Transverse colon (tissue), 4 donors: ENCODE measurements at regions not wholly inside any gene's neighbourhood (a gene's known extent, or its start where the extent isn't known, plus 50 kb on each side); places are given as distances from the start of the nearest gene placed in this dataset.
A peak's percentile ranks its signal among the peaks of the same experiment; 100 is the strongest.

ENCODE experiments used
- DNase-seq: peaks from one replicate; pipeline ENCODE4 v3.0.0-alpha.2; 2019
- H3K27ac ChIP-seq, 4 donors: fragments of 200-600 bp; sonication (generic); 2 replicates each; pipeline ENCODE4 v1.5.1; 2016 to 2018; ENCODE audit warnings: inconsistent platforms in 4 of 4
- H3K27me3 ChIP-seq: fragments of 200-600 bp; sonication (generic); 2 replicates; pipeline ENCODE4 v1.5.1; 2017; ENCODE audit warnings: inconsistent platforms
- H3K36me3 ChIP-seq, 4 donors: fragments of 200-600 bp; sonication (generic); 2 replicates each; pipeline ENCODE4 v1.5.1; 2017 to 2019; ENCODE audit warnings: inconsistent platforms in 4 of 4
- H3K4me1 ChIP-seq, 4 donors: fragments of 200-600 bp; sonication (generic); 2 replicates each; pipeline ENCODE4 v1.5.1; 2017 to 2020; ENCODE audit warnings: inconsistent platforms in 4 of 4
- H3K4me3 ChIP-seq, 4 donors: fragments of 200-600 bp; sonication (generic); 1 replicate in 1 of 4; 2 replicates in 3 of 4; pipeline versions ENCODE4 v1.5.1 to v1.6.1; 2017 to 2019; ENCODE audit warnings: inconsistent platforms in 4 of 4
- H3K9me3 ChIP-seq, 2 donors: fragments of 200-600 bp; sonication (generic); 2 replicates each; pipeline ENCODE4 v1.5.1; 2017 to 2019; ENCODE audit warnings: inconsistent platforms in 2 of 2
- EP300 ChIP-seq: sonication (generic); formaldehyde crosslinking; IDR thresholded peaks from one replicate; pipeline ENCODE4 v1.6.1; 2017; ENCODE audit warnings: antibody characterized with exemption, low read depth
- POLR2A ChIP-seq: fragments of 450-650 bp; IDR thresholded peaks from one replicate; pipeline ENCODE4 v1.6.1; 2016; ENCODE audit warnings: antibody characterized with exemption, mild to moderate bottlenecking, moderate library complexity
- POLR2AphosphoS5 ChIP-seq, 3 donors: sonication (generic); formaldehyde crosslinking; IDR thresholded peaks; one replicate each; pipeline ENCODE4 v1.6.1; 2016; ENCODE audit warnings: antibody characterized with exemption in 3 of 3
- WGBS, 2 donors: methylation state at CpG; one replicate each; pipeline ENCODE4 v1.1.5; 2018; ENCODE audit warnings: low coverage in 1 of 2; 5-methylcytosine and 5-hydroxymethylcytosine counted together
- in situ Hi-C, 4 donors: fragments of 200-750 bp; cut with MboI; loops; one replicate each; pipeline versions ENCODE4 v1.15.0 to v1.15.1; 2017; ENCODE audit warnings: low sequenced_read_pairs in 3 of 4, low pct_ligation_motif_present in 1 of 4, low pct_unique_long_range_greater_than_20kb in 1 of 4
- intact Hi-C: fragments of 100-400 bp; cut with DNase I; formaldehyde crosslinking; loops from one replicate; pipeline ENCODE4 v1.15.1; 2023; ENCODE audit warnings: low total_unique reads
- TF ChIP-seq, protein P1 (sequence below), 5 experiments: fragments of 200-600 bp in 3 of 5; fragments of 450-650 bp in 2 of 5; sonication (generic) in 3 of 5; IDR thresholded peaks; 1 replicate in 2 of 5; 2 replicates in 3 of 5; pipeline ENCODE4 v1.5.1; 2016 to 2017; ENCODE audit warnings: antibody characterized with exemption in 5 of 5, inconsistent platforms in 3 of 5, mild to moderate bottlenecking in 2 of 5, moderate library complexity in 1 of 5

DNA sequence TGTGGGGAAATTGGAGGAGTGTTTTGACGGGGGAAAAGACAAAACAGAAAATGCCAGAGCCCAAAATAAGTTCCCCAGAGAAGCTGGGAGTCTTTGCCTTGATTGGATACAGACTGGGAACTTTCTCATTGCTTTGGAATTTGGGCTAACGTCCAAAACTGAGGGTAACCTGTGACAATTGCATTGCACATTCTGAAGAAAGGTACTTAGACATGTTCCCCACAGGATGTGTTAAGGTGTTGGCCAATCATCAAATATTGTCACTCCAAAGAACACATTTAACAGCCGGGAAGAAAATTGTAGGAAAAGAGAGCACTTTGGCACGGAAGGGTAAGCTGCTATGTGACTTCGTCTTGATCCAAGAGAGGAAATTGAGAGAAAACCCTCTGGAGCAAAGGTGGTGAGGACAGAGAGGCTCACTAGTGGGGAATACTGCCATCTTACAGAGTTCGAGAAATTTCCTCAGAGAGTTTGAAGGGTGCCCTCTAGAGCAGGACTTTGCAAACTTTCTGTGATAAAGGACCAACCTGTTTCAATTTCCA, 619.5 kb upstream of the TBL1XR1 start:
- intact Hi-C loops (loop anchor here (10.0 kb wide), 1 partner anchor 162 kb away; no protein-coding TSS in a partner anchor), in situ Hi-C loops (no loop called here)
- TF ChIP-seq, protein P1, sequence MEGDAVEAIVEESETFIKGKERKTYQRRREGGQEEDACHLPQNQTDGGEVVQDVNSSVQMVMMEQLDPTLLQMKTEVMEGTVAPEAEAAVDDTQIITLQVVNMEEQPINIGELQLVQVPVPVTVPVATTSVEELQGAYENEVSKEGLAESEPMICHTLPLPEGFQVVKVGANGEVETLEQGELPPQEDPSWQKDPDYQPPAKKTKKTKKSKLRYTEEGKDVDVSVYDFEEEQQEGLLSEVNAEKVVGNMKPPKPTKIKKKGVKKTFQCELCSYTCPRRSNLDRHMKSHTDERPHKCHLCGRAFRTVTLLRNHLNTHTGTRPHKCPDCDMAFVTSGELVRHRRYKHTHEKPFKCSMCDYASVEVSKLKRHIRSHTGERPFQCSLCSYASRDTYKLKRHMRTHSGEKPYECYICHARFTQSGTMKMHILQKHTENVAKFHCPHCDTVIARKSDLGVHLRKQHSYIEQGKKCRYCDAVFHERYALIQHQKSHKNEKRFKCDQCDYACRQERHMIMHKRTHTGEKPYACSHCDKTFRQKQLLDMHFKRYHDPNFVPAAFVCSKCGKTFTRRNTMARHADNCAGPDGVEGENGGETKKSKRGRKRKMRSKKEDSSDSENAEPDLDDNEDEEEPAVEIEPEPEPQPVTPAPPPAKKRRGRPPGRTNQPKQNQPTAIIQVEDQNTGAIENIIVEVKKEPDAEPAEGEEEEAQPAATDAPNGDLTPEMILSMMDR (IDR thresholded peaks at IDR 0.05) = no peak
- TF ChIP-seq POLR2AphosphoS5 (IDR thresholded peaks at IDR 0.05) (no peak), POLR2A (no peak), EP300 (no peak)
- no peak for DNase-seq
- Histone ChIP-seq H3K9me3 (no peaks in the 10 kb centered on the region), H3K36me3 (no peaks in the 10 kb centered on the region), H3K4me1 (peaks cover 0 to 14% (median 0%) of the 10 kb centered on the region in 4 donors), H3K27ac (peak overlapping the region in 2 of 4 donors; percentile 22 to 42), H3K4me3 (no peak overlapping the region), H3K27me3 (no peaks in the 10 kb centered on the region)
- 59 to 70% methylated on average over 5 to 6 of the region's 6 CpGs for WGBS, 2 donors

- WGBS, 2 donors = 37 to 92% methylated on average over 2 of the region's 2 CpGs
- no peak overlapping the region for H3K27ac ChIP-seq
- TF ChIP-seq POLR2AphosphoS5 (IDR thresholded peaks at IDR 0.05) (no peak), POLR2A (no peak)
- TF ChIP-seq, protein P1 (IDR thresholded peaks at IDR 0.05) = no peak
- intact Hi-C loops = loop anchor here (10.0 kb wide), 1 partner anchor 163 kb away; no protein-coding TSS in a partner anchor
- no peaks in the 10 kb centered on the region for H3K27me3 ChIP-seq
- no peaks in the 10 kb centered on the region for H3K9me3 ChIP-seq
- H3K36me3 ChIP-seq = no peaks in the 10 kb centered on the region
- H3K4me3 ChIP-seq = no peak overlapping the region
- peaks cover 0 to 16% (median 0%) of the 10 kb centered on the region in 4 donors for H3K4me1 ChIP-seq
- in situ Hi-C loops = no loop called here
- DNase-seq = no peak
Measured at GRCh38 chr3:177817751-177818150, 620.5 kb upstream of the TBL1XR1 start.

DNA sequence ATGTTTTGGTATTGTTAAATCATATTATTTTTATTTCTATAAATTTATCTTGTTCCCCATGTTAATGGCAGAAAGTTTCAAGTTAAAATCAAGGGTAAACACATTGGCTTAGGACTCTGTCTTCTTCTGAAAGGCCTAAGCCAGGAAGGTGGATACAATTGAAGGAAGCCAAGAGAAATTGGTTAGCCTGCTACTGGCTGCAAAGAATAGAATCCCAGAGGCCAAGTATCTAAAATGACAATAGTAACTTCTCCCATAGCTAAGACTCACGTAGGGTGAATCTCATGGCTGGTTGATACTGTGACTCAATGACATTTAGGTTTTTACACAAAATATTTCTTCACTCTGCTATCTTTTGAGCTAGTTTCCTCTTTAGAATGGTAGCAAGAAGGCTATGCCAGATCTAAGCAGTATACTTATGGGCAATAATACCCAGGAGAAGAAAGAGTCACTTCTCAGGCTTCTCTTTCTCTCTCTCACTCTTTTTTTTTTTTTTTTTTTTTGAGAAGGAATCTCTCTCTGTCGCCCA, 621.5 kb upstream of the TBL1XR1 start:
- no peak for DNase-seq
- Histone ChIP-seq H3K9me3 (no peaks in the 10 kb centered on the region), H3K4me1 (peaks cover 0 to 26% (median 2%) of the 10 kb centered on the region in 4 donors), H3K4me3 (no peak overlapping the region), H3K27ac (no peak overlapping the region), H3K27me3 (no peaks in the 10 kb centered on the region), H3K36me3 (no peaks in the 10 kb centered on the region)
- WGBS, 2 donors = 86 to 89% methylated on average over 1 to 2 of the region's 2 CpGs
- TF ChIP-seq, protein P1 (IDR thresholded peaks at IDR 0.05) = no peak
- no peak for TF ChIP-seq EP300
- no peak for TF ChIP-seq POLR2AphosphoS5 (IDR thresholded peaks at IDR 0.05)
- no peak for TF ChIP-seq POLR2A
- intact Hi-C loops = loop anchor here (10.0 kb wide), 1 partner anchor 164 kb away; no protein-coding TSS in a partner anchor
- in situ Hi-C loops = no loop called here

DNA sequence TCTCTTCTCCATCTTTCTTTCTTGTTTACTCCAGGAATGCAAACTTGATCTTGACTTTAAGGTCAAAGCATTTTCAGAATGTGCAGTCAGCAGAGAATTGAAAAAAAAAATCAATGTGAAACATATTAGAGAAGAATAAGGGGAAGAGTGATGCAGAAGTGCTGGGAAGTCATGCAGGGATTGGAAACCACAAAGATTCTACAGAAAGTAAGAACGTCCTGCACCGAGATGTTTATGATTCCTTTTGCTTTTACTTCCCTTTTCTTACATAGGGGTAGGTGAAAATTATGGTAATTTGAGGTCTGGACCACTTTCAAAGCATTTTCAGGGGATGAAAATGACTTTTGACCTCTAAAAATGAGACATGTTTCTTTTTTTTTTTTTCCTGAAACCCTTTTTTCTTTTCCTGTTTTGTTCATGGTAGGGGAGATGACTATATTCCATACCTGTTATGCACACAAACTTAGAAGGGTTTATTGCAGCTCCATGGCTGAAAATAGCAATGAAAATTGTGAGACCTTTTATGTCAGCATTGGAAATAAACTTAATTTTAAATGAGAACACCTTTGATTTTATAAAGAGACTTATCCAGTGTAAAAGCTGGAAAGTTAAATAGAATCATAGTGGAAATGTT, 623.5 kb upstream of the TBL1XR1 start:
- no peak for DNase-seq
- intact Hi-C loops (no loop called here), in situ Hi-C loops (no loop called here)
- H3K4me1 ChIP-seq = peaks cover 0 to 35% (median 4%) of the 10 kb centered on the region in 4 donors
- no peaks in the 10 kb centered on the region for H3K9me3 ChIP-seq
- no peaks in the 10 kb centered on the region for H3K36me3 ChIP-seq
- H3K27me3 ChIP-seq = no peaks in the 10 kb centered on the region
- H3K27ac ChIP-seq = no peak overlapping the region
- TF ChIP-seq EP300 = no peak
- TF ChIP-seq, protein P1 (IDR thresholded peaks at IDR 0.05) = no peak
- TF ChIP-seq POLR2A = no peak
- no peak for TF ChIP-seq POLR2AphosphoS5 (IDR thresholded peaks at IDR 0.05)
- WGBS, 2 donors = 41 to 57% methylated on average over 2 of the region's 2 CpGs
- H3K4me3 ChIP-seq = no peak overlapping the region
